GM10248 (cell line): ENCODE measurements at regions not wholly inside any gene's neighbourhood (a gene's known extent, or its start where the extent isn't known, plus 50 kb on each side); places are given as distances from the start of the nearest gene placed in this dataset.

Source experiments
- CTCF ChIA-PET: fragments of 300-600 bp; sonication (Branson Sonifier 250); formaldehyde crosslinking; extraction: SDS; loops from one replicate; lab custom pipeline; 2021; ENCODE audit warnings: antibody characterized with exemption; lab: Yijun Ruan, JAX
- POLR2A ChIA-PET: fragments of 350-650 bp; sonication (Branson Sonifier 250); formaldehyde crosslinking; extraction: SDS; loops from one replicate; lab custom pipeline; 2020; ENCODE audit warnings: antibody characterized with exemption; lab: Yijun Ruan, JAX
- DNase-seq: peaks from one replicate; pipeline ENCODE4 v3.0.0; 2012; ENCODE audit errors: extremely low spot score
- TF ChIP-seq, protein P1 (sequence below): IDR thresholded peaks from 2 replicates; pipeline ENCODE4 v1.5.1; 2012; ENCODE audit warnings: mild to moderate bottlenecking, low read depth; ENCODE audit errors: extremely low read depth, missing control alignments, control extremely low read depth

DNA sequence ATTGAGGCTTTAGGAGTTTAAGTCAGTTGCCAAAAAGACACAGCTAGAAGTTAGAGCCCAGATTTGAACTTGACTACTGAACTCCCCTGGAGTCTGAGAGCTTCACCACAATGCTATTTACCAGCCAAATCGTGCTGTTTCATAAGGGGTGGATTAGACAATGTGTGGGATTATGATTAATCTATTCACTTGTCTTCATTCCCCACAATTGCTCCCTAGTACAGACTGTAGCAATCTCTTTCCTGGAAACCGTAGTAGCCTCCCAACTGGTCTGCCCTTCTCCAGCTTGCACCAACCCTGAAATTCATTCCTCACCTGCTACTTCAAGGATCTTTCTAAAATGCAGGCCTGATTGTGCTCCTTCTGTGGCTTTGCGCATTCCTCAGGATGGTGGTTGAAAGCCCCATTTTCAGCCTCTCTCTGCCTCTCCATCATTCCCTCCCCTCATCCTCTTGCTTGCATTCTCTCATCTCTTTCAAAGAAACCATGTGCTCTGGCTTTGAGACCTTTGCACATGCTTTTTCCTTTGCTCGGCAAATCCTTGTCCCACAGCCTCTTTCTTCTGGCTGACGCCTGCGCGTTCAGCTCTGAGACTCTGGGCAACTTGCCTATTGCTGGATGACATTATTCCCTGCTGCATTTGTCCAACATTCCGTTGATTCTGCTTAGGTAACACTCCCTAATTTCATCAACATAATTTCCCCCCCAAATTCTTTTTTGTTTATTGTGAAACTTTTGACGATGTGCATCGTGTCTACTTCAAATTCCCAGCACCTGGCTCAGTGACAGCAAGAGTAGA is 145.1 kb downstream of the ADRA2A start:
- ChIA-PET CTCF (no interaction called here), POLR2A (no interaction called here)
- DNase-seq = no peak
- TF ChIP-seq, protein P1, sequence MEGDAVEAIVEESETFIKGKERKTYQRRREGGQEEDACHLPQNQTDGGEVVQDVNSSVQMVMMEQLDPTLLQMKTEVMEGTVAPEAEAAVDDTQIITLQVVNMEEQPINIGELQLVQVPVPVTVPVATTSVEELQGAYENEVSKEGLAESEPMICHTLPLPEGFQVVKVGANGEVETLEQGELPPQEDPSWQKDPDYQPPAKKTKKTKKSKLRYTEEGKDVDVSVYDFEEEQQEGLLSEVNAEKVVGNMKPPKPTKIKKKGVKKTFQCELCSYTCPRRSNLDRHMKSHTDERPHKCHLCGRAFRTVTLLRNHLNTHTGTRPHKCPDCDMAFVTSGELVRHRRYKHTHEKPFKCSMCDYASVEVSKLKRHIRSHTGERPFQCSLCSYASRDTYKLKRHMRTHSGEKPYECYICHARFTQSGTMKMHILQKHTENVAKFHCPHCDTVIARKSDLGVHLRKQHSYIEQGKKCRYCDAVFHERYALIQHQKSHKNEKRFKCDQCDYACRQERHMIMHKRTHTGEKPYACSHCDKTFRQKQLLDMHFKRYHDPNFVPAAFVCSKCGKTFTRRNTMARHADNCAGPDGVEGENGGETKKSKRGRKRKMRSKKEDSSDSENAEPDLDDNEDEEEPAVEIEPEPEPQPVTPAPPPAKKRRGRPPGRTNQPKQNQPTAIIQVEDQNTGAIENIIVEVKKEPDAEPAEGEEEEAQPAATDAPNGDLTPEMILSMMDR = no peak

DNA sequence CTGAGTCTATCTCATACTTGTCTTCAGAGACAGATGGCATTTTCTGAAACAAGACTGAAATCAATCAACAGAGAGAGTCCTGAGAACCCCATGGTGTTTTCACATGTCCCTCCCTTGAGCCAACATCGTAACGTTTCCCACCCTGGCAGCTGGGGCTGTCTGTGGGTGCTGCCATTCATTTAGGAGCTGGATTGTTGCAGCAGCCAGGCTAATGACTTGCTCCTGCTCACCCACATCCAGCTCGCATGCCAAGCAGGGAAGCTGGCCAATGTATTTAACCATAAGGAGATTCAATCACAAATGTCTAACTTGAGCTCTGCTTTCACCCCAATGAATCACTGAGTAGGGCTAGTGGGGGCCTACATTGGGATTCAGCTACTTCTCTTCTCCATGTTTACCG is 146.1 kb downstream of the ADRA2A start:
- POLR2A ChIA-PET = no interaction called here
- TF ChIP-seq, protein P1 = no peak
- DNase-seq = no peak
- CTCF ChIA-PET = interaction anchor here (0.7 kb wide), 1 partner anchor 17 kb away, joined by 3 read pairs; no protein-coding TSS in a partner anchor

DNA sequence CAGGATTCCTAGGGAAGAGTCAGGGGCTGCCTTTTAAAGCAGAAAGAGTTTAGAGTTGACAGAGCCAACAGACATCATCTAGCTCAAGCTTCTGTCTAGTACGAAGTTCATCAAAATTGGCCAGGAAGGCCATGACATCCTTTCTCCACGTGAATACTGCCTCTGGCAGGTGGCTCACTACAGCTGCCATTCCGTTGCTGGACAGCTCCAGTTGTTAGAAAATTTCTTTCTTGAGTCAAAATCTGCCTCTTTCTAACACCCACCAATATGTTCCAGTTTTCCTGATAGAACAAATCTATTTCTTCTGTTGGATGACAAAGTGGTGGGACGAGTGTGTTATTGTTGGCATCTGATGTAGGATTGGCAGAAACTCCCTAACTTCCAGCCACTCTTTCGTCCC is 154.9 kb downstream of the ADRA2A start:
- no peak for DNase-seq
- ChIA-PET POLR2A (no interaction called here), CTCF (no interaction called here)
- TF ChIP-seq, protein P1 = no peak

DNA sequence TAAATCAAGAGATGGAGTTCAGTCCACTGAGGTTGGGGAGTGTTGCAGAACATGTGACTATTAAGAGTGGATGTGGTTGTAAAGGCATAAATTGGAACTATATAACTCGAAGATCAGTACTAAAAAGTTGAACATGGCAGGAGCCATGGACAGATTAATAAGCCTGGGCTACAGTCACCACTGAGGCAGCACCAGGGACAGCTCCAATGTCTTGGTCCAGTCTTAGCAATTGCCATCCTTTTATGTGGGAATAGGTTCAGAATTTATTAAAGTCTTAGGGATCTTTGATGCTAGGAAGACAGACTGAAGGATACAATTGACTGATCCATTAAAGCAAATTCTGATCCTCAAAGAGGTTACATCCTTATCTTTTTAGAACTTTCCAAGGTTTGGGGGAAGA is 156.6 kb downstream of the ADRA2A start:
- TF ChIP-seq, protein P1 = no peak
- CTCF ChIA-PET = no interaction called here
- POLR2A ChIA-PET = no interaction called here
- DNase-seq = no peak

DNA sequence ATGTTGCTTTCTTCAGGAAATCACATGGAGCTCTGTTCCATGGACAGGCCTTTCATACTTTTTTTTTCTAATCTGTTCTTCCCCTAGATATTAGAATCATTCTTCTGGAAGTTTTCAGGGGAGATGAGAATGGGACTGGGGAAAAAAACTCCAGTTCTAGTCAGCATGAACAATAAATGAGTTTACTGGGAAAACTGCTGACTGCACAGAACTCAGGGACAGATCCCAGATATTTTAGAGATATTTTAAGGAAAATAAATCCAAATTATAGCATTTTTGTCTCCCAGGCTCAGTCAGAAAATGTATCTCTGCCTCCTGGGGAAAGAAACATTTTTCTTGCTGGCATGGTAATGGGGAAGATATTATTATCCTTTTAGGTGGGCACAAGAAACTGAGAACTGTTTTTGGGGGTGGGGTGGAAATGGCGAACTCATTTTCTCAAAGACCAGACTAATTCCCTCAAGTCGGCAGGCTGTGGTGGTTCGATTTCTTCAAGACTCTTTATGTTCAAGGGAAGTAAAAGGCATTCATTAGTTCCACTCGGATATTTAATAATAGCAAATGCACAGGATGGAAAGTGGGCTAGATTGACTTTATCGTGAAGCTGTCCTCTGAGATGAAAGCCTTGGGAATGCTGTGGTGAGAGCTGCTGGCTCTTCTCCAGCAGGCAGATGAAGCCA is 157.5 kb downstream of the ADRA2A start:
- ChIA-PET POLR2A (no interaction called here), CTCF (no interaction called here)
- TF ChIP-seq, protein P1 = no peak
- no peak for DNase-seq

DNA sequence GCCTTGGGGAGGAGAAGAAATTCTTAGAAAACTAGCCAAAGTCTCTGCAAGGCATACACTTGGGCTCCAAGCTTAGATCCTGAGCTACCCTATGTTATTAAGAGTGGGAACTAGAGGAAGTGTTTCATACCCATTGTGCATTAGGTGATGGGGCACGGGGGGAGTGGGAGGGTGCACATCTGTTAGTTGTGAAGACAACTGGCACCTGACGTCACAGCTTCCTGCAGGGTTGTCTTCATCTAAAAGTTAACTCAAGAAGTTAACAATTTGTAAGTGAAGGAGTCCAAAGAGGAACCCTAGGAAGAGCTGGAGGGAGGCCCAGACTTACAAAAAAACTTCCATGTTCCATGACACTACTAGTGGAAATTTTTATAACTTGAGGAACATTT is 158.1 kb downstream of the ADRA2A start:
- TF ChIP-seq, protein P1 = no peak
- DNase-seq = no peak
- CTCF ChIA-PET = interaction anchor here (1.4 kb wide), 1 partner anchor 97 kb away, joined by 3 read pairs; no protein-coding TSS in a partner anchor
- POLR2A ChIA-PET = no interaction called here
